Activated CD8-positive, alpha-beta memory T cell treated with anti-CD3 and anti-CD28 coated beads, Interleukin-2, amount 50 U/mL, for 1 hour (primary cell): ENCODE measurements at regions not wholly inside any gene's neighbourhood (a gene's known extent, or its start where the extent isn't known, plus 50 kb on each side); places are given as distances from the start of the nearest gene placed in this dataset.
"Not testable (repeated sequence)": the region's sequence is repeated elsewhere in the genome, so short reads cannot be mapped to it uniquely, and the experiment has no call there.

Experiments
- DNase-seq: peaks from one replicate; pipeline ENCODE4 v3.0.0-alpha.2; 2020; ENCODE audit errors: extremely low read depth

DNA sequence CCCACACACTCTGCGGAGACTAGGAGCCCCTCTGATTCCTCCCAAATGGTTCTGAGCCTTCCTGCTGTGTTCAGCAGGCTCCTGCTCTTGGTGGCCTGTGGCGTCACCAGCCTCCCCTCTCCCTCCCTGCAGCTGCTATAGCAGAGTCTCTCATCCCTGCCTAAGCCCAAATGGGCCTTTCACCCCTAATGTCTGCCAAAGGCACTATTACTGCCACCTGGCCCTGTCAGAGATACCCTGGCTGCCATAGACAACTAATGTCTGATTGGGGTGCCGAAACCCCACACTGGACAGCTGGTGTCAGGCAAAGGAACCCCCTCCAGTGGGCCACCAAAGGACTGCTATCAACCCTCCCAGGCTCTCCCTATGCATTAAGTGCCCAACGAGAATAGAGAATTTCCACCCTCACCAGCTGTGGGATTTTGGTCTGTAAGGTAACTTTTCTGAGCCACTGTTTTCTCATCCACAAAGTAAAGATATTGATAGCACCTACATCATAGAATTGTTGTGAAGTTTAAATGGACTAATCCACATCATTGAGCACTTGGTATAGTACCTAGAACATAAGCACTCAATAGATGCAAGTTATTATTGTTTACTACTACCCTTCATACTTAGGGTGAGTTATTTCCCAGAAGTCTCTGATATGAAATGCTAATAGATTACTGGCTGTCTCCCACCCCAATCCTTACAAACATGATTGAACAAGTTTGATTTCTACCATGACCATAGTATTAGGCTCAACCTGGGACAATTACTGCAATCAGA, 421.3 kb downstream of the MID1IP1 start:
- DNase-seq: no peak

GRCh38 chrX:39226251-39226650, 425.0 kb downstream of the MID1IP1 start:
- no peak for DNase-seq

DNA sequence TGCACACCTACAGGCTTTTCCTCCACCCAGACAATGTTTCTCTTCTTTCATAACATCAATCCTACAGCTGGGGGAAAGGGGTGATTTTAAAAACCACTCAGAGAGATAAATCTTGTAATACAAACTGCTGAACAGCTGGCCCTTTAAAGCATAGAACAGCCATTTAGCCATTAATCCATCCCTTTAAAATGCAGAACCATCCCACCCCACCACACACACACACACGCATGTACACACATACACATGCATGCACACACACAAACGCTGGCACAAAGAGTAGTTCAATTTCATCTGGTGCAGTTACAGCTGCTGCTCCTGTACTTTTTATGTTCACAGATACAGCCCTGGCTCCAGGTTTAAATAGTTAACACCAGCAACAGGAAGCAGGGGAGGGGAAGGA, 426.1 kb downstream of the MID1IP1 start:
- no peak for DNase-seq

- DNase-seq: no peak
Measured at GRCh38 chrX:39238006-39238405, 436.7 kb downstream of the MID1IP1 start.

- no peak for DNase-seq
Measured at GRCh38 chrX:39242187-39242586, 440.9 kb downstream of the MID1IP1 start.

DNA sequence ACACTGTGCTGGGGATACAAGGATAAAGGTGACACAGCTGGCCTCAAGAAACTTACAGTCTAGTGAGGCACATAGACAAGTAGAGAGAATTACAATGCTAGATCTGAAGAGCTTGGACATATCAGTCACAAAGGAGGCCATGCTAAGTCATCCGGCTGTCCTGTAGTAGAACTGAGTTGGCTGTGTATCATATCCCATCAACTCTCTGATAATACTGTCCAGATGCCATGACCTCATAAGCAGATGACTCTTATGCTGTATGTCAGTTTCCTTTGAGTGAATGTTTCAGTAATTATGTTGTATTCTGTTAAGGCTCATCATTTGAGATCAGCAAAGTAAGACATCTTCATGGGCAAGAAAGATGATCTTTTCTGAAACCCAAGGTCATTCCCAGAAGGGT, 442.9 kb downstream of the MID1IP1 start:
- no peak for DNase-seq

- DNase-seq: no peak
Measured at GRCh38 chrX:39245024-39245423, 443.8 kb downstream of the MID1IP1 start.

- no peak for DNase-seq
Measured at GRCh38 chrX:39247536-39247935, 446.3 kb downstream of the MID1IP1 start.

- no peak for DNase-seq
Measured at GRCh38 chrX:39248330-39248729, 447.1 kb downstream of the MID1IP1 start.

DNA sequence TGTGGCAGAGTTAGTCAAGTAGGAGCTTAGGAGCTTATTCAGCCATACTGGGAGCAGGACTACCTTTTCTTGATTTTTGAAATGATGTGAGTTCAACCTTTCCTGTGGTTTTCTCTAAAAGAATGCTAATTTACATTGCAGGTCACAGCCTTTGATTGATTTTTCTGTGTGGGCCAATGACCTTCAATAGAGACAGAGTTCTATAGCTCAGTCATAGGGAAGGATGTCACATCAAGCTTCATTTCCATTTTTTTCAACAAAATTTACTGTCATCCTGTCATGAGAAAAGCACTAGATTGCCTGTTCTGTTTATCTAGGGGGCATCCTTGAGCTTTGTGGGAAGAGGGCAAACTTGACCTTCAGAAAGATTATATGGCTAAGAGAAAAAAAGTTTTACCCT, 448.7 kb downstream of the MID1IP1 start:
- DNase-seq: no peak

DNA sequence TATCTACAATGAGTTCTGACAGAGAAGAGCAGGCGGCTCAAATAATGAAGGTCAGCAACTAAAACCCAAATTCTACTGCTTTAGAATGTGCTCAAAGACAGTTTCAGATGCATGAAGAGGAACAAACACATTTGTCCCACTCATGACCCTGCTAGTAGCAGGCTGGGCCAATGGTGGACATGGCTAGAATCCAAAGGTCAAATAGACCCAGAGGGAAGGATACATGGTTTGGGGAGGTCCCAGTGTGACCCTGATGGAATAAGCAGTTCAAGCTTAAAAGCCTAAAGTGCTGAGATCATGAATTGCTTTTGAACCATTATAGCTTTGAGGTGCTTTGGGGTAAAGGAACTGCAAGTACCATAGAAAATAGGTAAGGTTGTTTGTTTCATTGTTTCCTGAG, 450.7 kb downstream of the MID1IP1 start:
- DNase-seq: no peak

DNA sequence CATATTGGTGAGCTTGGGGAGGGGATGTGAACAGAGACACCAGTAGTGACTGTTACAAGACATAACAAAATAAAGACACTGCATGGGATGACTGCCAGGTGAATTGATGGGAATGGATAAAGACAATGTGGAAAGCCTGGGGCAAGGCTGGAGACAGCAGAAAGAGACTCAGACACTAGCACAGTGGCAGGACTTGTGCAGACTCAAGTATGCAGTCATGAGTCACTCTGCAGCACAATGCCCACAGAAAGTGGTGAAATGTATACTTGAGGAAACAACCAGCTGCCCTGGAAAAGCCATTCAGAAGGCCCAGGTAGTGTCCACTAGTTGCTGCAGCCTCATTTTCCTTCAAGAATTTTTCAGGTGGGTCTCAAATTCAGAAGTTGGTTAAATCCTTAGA, 452.3 kb downstream of the MID1IP1 start:
- DNase-seq: no peak

- no peak for DNase-seq
Measured at GRCh38 chrX:39258331-39258730, 457.1 kb downstream of the MID1IP1 start.

DNA sequence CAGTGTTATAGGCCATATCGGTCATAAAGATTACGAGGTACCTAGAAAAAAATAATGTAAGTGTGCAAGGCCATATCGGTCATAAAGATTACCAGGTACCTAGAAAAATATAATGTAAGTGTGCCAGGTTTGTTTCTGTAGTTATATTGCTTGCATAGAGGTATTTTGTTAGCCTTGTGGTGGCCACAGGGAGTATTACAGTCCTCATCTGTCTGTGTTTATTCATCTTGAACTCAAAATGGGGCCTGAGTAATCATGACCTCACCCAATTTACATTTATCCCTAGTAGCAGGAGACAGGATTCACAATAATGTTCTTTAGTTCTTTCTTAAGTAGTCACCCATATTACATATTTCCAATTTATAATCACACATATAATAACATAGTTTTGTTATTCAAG, 459.7 kb downstream of the MID1IP1 start:
- DNase-seq: no peak

DNA sequence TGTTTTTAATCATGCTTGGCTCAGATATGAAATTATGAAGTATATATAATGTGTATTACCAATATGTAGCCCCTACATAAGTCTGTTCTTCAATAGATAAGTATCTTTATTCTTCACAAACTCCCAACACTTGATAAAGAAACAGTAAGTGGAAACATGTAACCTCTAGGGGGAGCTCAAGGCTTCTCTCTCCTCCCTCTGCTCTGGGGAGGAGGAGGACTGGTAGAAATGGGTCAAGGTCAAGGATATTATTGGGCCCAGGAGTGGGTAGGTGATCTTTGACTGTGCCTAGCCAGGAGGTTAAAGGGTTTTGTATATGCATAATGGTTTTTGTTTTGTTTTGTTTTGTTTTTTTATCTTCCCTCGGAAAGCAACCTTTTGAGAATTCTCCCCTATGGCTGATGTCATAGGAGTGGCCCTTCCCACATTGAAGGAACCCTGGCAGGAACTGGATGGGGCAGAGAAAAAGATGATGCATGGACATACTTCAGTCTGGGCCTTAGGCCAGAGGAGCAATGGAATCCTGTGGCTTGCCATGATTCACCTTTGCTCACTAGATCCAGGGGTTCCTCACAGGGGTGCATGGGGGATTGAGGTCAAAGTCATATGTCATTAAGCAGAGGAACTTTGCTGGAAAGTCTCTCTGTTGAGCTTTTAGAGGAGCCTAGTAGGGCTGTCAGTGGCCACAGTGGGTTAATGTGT, 460.3 kb downstream of the MID1IP1 start:
- DNase-seq: no peak

DNA sequence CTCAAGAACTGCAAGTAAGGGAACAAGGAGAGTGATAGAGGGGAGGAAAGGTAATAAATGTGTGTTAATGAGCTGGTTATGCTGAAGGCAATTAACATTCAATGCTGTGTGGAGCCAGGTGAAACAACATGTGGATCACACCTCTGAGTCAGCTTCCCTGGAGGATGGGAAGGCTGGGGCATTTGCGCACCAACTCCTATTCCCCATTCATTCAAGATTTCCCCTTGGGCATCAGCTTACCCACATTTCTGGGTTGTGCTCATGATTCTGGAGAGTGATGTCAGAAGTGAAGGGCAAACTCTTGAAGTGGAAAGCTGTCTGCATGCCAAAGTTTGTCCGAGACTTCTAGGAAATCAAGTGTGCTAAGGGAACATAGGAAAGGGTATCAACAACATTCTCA, 461.4 kb downstream of the MID1IP1 start:
- no peak for DNase-seq

GRCh38 chrX:39264023-39264422, 462.8 kb downstream of the MID1IP1 start:
- DNase-seq: no peak

DNA sequence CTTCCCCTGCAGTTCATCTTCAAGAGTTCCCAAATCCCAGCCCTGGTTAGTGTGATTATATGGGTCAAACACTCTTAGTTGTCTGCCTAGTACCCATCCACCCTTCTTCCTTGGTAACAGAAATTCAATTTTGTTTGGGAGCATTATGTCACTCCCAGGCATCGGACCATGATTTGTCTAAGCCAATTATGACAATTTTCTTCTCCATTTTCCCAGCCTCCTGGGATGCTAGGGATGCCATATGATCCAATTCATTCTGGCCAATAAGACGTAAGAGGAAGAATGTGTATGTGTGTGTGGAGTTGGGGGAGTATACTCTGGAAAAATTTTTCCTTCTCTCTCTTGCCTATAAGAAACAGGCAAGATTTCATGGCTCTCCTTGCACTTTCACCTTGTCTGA, 465.9 kb downstream of the MID1IP1 start:
- no peak for DNase-seq

- no peak for DNase-seq
Measured at GRCh38 chrX:39268207-39268606, 466.9 kb downstream of the MID1IP1 start.

GRCh38 chrX:39275500-39276068, 474.3 kb downstream of the MID1IP1 start:
- no peak for DNase-seq

DNA sequence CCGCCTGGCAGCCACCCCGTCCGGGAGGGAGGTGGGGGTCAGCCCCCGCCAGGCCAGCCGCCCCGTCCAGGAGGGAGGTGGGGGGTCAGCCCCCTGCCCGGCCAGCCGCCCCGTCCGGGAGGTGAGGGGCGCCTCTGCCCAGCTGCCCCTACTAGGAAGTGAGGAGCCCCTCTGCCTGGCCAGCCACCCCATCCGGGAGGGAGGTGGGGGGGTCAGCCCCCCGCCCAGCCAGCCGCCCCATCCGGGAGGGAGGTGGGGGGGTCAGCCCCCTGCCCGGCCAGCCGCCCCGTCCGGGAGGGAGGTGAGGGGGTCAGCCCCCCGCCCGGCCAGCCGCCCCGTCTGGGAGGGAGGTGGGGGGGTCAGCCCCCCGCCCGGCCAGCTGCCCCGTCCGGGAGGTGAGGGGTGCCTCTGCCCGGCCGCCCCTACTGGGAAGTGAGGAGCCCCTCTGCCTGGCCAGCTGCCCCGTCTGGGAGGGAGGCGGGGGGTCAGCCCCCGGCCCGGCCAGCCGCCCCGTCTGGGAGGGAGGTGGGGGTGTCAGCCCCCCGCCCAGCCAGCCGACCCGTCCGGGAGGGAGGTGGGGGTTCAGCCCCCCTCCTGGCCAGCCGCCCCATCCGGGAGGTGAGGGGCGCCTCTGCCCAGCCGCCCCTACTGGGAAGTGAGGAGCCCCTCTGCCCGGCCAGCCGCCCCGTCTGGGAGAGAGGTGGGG, 476.6 kb downstream of the MID1IP1 start:
- not testable (repeated sequence) for DNase-seq

GRCh38 chrX:39283239-39283638, 482.0 kb downstream of the MID1IP1 start:
- DNase-seq: no peak

GRCh38 chrX:39288592-39288991, 487.3 kb downstream of the MID1IP1 start:
- no peak for DNase-seq
